Chondrocyte (in vitro differentiated cells): ENCODE measurements at regions not wholly inside any gene's neighbourhood (a gene's known extent, or its start where the extent isn't known, plus 50 kb on each side); places are given as distances from the start of the nearest gene placed in this dataset.
A peak's percentile ranks its signal among the peaks of the same experiment; 100 is the strongest.

Experiments
- DNase-seq: peaks from one replicate; pipeline ENCODE4 v3.0.0; 2021; ENCODE audit warnings: mixed read lengths, low spot score
- H3K27ac Mint-ChIP-seq: one replicate; pipeline ENCODE4 v1.8.0; 2021; ENCODE audit warnings: mild to moderate bottlenecking, moderate library complexity, mixed read lengths; ENCODE audit not compliant: unreplicated experiment
- H3K27me3 Mint-ChIP-seq: 2 replicates; pipeline ENCODE4 v1.8.0; 2021; ENCODE audit warnings: low read depth, mixed read lengths
- H3K36me3 Mint-ChIP-seq: 2 replicates; pipeline ENCODE4 v1.8.0; 2021; ENCODE audit warnings: low read depth, mixed read lengths
- H3K4me1 Mint-ChIP-seq: 2 replicates; pipeline ENCODE4 v1.8.0; 2021; ENCODE audit warnings: low read depth, mild to moderate bottlenecking, mixed read lengths
- H3K4me3 Mint-ChIP-seq: one replicate; pipeline ENCODE4 v1.8.0; 2021; ENCODE audit warnings: mild to moderate bottlenecking, moderate library complexity, mixed read lengths; ENCODE audit not compliant: unreplicated experiment
- H3K9me3 Mint-ChIP-seq: 2 replicates; pipeline ENCODE4 v1.8.0; 2021; ENCODE audit warnings: low read depth, mixed read lengths
- TF ChIP-seq, protein P1 (sequence below): fragments of 200-600 bp; sonication (generic); IDR thresholded peaks from 2 replicates; pipeline ENCODE4 v1.5.0; 2021; ENCODE audit warnings: antibody characterized with exemption, mild to moderate bottlenecking, moderate library complexity

DNA sequence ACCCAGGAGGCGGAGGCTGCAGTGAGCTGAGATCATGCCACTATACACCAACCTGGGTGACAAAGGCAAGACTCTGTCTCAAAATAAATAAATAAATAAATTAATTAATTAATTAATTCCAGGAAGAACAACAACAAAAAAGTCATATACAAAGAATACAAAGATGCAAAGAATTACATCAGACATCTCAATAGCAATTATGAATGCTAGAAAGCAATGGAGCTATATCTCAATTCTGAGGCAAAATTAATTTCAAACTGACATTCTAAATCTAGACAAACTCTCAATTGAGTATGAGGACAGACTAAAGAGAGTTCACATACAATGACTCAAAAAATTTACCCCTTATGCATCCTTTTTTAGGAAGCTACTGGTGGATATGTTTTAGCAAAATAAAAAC, 69.6 kb upstream of the CTNNB1 start:
- peaks cover 17% of the 10 kb centered on the region for H3K4me1 Mint-ChIP-seq
- TF ChIP-seq, protein P1, sequence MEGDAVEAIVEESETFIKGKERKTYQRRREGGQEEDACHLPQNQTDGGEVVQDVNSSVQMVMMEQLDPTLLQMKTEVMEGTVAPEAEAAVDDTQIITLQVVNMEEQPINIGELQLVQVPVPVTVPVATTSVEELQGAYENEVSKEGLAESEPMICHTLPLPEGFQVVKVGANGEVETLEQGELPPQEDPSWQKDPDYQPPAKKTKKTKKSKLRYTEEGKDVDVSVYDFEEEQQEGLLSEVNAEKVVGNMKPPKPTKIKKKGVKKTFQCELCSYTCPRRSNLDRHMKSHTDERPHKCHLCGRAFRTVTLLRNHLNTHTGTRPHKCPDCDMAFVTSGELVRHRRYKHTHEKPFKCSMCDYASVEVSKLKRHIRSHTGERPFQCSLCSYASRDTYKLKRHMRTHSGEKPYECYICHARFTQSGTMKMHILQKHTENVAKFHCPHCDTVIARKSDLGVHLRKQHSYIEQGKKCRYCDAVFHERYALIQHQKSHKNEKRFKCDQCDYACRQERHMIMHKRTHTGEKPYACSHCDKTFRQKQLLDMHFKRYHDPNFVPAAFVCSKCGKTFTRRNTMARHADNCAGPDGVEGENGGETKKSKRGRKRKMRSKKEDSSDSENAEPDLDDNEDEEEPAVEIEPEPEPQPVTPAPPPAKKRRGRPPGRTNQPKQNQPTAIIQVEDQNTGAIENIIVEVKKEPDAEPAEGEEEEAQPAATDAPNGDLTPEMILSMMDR = no peak
- H3K27me3 Mint-ChIP-seq = peaks cover 1% of the 10 kb centered on the region
- no peak overlapping the region for H3K4me3 Mint-ChIP-seq
- DNase-seq = no peak
- H3K36me3 Mint-ChIP-seq = peaks cover 9% of the 10 kb centered on the region
- peaks cover 29% of the 10 kb centered on the region for H3K9me3 Mint-ChIP-seq
- no peak overlapping the region for H3K27ac Mint-ChIP-seq

- Mint-ChIP-seq H3K9me3 (peaks cover 20% of the 10 kb centered on the region), H3K27me3 (peaks cover 1% of the 10 kb centered on the region), H3K4me3 (no peak overlapping the region), H3K36me3 (peaks cover 7% of the 10 kb centered on the region), H3K4me1 (peaks cover 17% of the 10 kb centered on the region), H3K27ac (peak overlapping the region; percentile 91)
- no peak for DNase-seq
- TF ChIP-seq, protein P1 = no peak
Measured at GRCh38 chr3:41131224-41131623, 68.1 kb upstream of the CTNNB1 start.

DNA sequence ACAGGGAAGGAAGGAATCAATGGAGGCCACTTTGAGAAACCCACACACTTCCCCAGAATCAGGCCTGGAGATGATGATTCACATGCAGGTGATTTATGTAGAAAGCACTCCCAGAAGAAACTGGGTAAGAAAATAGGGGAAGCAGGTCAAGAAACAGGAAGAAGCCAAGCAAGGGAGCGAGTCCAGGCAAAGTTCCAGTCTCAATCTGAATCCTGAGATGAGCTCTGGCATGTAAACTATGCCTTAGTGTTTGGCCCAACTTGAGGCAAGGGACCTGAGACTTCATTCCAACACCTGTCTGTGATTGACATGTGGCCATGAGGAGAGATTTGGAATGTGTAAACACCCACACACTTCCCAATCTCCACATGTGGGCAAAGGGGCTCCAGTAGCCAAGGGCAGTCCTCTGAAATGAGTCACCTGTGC, 61.6 kb upstream of the CTNNB1 start:
- peaks cover 1% of the 10 kb centered on the region for H3K27me3 Mint-ChIP-seq
- H3K4me1 Mint-ChIP-seq = peaks cover 24% of the 10 kb centered on the region
- no peak overlapping the region for H3K27ac Mint-ChIP-seq
- no peaks in the 10 kb centered on the region for H3K9me3 Mint-ChIP-seq
- TF ChIP-seq, protein P1 = no peak
- peaks cover 1% of the 10 kb centered on the region for H3K36me3 Mint-ChIP-seq
- DNase-seq = no peak
- H3K4me3 Mint-ChIP-seq = no peak overlapping the region

DNA sequence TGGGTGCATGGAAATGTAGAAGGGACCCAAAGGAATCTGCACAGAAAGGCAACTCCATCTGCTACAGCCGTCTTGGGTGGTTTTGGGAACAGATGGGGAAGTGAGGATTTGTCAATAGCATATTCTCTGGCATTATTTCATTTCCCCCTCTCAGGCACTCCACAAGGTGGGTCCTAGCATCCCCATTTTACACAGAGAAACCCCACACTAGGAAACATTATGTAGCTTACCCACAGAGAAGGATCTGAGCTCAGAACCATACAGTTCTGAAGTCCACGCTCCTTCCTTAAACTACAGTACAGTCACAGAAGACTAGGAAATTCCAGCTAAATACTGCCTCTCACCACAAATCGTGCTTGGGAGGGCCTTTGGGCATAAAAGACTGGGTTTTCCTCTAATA, 61.2 kb upstream of the CTNNB1 start:
- H3K9me3 Mint-ChIP-seq = no peaks in the 10 kb centered on the region
- no peak for DNase-seq
- TF ChIP-seq, protein P1 = no peak

DNA sequence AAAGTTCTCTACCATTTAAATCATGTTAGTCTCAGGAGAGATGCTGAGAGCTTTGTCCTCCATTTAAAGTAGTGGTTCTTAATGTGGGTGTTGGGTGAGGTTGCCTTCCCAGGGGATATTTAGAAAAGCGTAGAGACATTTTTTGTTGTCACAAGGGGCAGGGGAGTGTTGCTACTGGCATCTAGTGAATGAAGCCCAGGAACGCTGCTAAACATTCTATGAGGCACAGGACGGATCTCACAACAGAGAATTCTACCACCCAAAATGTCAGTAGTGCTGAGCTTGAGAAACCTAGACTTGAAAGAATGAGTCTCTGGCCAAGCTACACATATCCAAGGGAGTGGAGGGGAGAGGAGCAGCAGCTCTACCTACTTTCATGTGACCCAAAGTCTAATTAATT, 60.7 kb upstream of the CTNNB1 start:
- H3K27ac Mint-ChIP-seq = peak overlapping the region; percentile 4
- H3K27me3 Mint-ChIP-seq = peaks cover 1% of the 10 kb centered on the region
- TF ChIP-seq, protein P1 = no peak

More for the DNA sequence above, 61.2 kb upstream of the CTNNB1 start:
- Mint-ChIP-seq H3K27ac (no peak overlapping the region), H3K4me3 (no peak overlapping the region), H3K27me3 (peaks cover 1% of the 10 kb centered on the region), H3K4me1 (peaks cover 24% of the 10 kb centered on the region), H3K36me3 (peaks cover 1% of the 10 kb centered on the region)

More for the DNA sequence above, 60.7 kb upstream of the CTNNB1 start:
- Mint-ChIP-seq H3K9me3 (no peaks in the 10 kb centered on the region), H3K4me1 (peaks cover 24% of the 10 kb centered on the region), H3K4me3 (no peak overlapping the region), H3K36me3 (peaks cover 1% of the 10 kb centered on the region)
- DNase-seq = no peak
